ENCODE measurements at regions not wholly inside any gene's neighbourhood (a gene's known extent, or its start where the extent isn't known, plus 50 kb on each side); places are given as distances from the start of the nearest gene placed in this dataset.

GRCh38 chr1:228857611-228858010 is 122.3 kb downstream of the RHOU start:
- Histone ChIP-seq H3K9me3 (ENCODE audit: low read depth, low read length, poor library complexity, severe bottlenecking) (no peaks in the 10 kb centered on the region), H3K36me3 (ENCODE audit: insufficient read depth, low read length, poor library complexity, severe bottlenecking) (no peaks in the 10 kb centered on the region), H3K27ac (ENCODE audit: low read depth, low read length, poor library complexity, severe bottlenecking) (no peak overlapping the region), H3K4me3 (ENCODE audit: low read depth, low read length, poor library complexity, severe bottlenecking) (no peak overlapping the region), H3K4me1 (ENCODE audit: insufficient read depth, low read length, poor library complexity, severe bottlenecking) (no peaks in the 10 kb centered on the region), H3K27me3 (replicated peaks; ENCODE audit: insufficient read depth, low read depth, low read length, poor library complexity) (peaks cover 37% of the 10 kb centered on the region)
- DNase-seq (ENCODE audit: low spot score): no peak
- intact Hi-C loops (cut with micrococcal nuclease; ENCODE audit: unreplicated experiment): no loop called here
- BruUV-seq (replicated peaks): no TSS peak
- TF ChIP-seq CTCF (conservative IDR thresholded peaks at IDR 0.05; ENCODE audit: low read depth, low read length): no peak
- no peak for TF ChIP-seq EZH2 (IDR thresholded peaks at IDR 0.05; ENCODE audit: borderline replicate concordance, low read depth, low read length, poor library complexity, severe bottlenecking)
- POLR2A ChIA-PET (ENCODE audit: low non-redundant PET): interaction anchor here (0.6 kb wide), 1 partner anchor 76 kb away, joined by 3 read pairs; no protein-coding TSS in a partner anchor
- CTCF ChIA-PET: no interaction called here

- intact Hi-C loops (cut with micrococcal nuclease; ENCODE audit: unreplicated experiment): no loop called here
- Histone ChIP-seq H3K4me3 (ENCODE audit: low read depth, low read length, poor library complexity, severe bottlenecking) (no peak overlapping the region), H3K9me3 (ENCODE audit: low read depth, low read length, poor library complexity, severe bottlenecking) (no peaks in the 10 kb centered on the region), H3K36me3 (ENCODE audit: insufficient read depth, low read length, poor library complexity, severe bottlenecking) (no peaks in the 10 kb centered on the region), H3K4me1 (ENCODE audit: insufficient read depth, low read length, poor library complexity, severe bottlenecking) (no peaks in the 10 kb centered on the region), H3K27ac (ENCODE audit: low read depth, low read length, poor library complexity, severe bottlenecking) (no peak overlapping the region), H3K27me3 (replicated peaks; ENCODE audit: insufficient read depth, low read depth, low read length, poor library complexity) (peaks cover 24% of the 10 kb centered on the region)
- TF ChIP-seq EZH2 (IDR thresholded peaks at IDR 0.05; ENCODE audit: borderline replicate concordance, low read depth, low read length, poor library complexity, severe bottlenecking) (no peak), CTCF (conservative IDR thresholded peaks at IDR 0.05; ENCODE audit: low read depth, low read length) (no peak)
- no TSS peak for BruUV-seq (replicated peaks)
- peak; percentile 13 for DNase-seq (ENCODE audit: low spot score)
- CTCF ChIA-PET: no interaction called here
- POLR2A ChIA-PET (ENCODE audit: low non-redundant PET): no interaction called here
These were observed 125.9 kb downstream of the RHOU start for GRCh38 chr1:228860911-228861831.

DNA sequence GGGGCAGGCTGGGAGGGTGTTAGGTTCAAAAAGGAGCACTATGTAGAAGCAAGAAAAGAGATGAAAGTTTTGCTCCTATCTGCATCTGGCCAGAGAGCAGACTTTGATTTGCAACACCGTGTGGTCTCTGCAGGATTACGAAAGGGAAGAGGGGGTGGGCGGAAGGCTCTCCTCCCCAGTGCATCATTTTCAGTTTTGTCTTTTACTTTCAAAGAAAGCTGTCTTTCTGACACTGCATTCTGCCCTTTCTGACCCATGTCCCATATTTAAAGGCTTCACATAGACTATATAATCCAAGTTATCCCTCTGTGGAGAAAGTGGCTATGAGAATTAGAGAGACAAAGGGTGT is 126.5 kb downstream of the RHOU start:
- ChIA-PET POLR2A (ENCODE audit: low non-redundant PET) (no interaction called here), CTCF (no interaction called here)
- Histone ChIP-seq H3K4me1 (ENCODE audit: insufficient read depth, low read length, poor library complexity, severe bottlenecking) (no peaks in the 10 kb centered on the region), H3K4me3 (ENCODE audit: low read depth, low read length, poor library complexity, severe bottlenecking) (no peak overlapping the region), H3K9me3 (ENCODE audit: low read depth, low read length, poor library complexity, severe bottlenecking) (no peaks in the 10 kb centered on the region), H3K27me3 (replicated peaks; ENCODE audit: insufficient read depth, low read depth, low read length, poor library complexity) (peaks cover 24% of the 10 kb centered on the region), H3K36me3 (ENCODE audit: insufficient read depth, low read length, poor library complexity, severe bottlenecking) (no peaks in the 10 kb centered on the region), H3K27ac (ENCODE audit: low read depth, low read length, poor library complexity, severe bottlenecking) (no peak overlapping the region)
- TF ChIP-seq CTCF (conservative IDR thresholded peaks at IDR 0.05; ENCODE audit: low read depth, low read length) (no peak), EZH2 (IDR thresholded peaks at IDR 0.05; ENCODE audit: borderline replicate concordance, low read depth, low read length, poor library complexity, severe bottlenecking) (no peak)
- intact Hi-C loops (cut with micrococcal nuclease; ENCODE audit: unreplicated experiment): no loop called here
- no TSS peak for BruUV-seq (replicated peaks)
- DNase-seq (ENCODE audit: low spot score): no peak
